Fibroblast of skin of right biceps (primary cell): ENCODE measurements at regions not wholly inside any gene's neighbourhood (a gene's known extent, or its start where the extent isn't known, plus 50 kb on each side); places are given as distances from the start of the nearest gene placed in this dataset.
"Not testable (repeated sequence)": the region's sequence is repeated elsewhere in the genome, so short reads cannot be mapped to it uniquely, and the experiment has no call there.

Source experiments
- DNase-seq: peaks from one replicate; pipeline ENCODE4 v3.0.0-alpha.2; 2013

DNA sequence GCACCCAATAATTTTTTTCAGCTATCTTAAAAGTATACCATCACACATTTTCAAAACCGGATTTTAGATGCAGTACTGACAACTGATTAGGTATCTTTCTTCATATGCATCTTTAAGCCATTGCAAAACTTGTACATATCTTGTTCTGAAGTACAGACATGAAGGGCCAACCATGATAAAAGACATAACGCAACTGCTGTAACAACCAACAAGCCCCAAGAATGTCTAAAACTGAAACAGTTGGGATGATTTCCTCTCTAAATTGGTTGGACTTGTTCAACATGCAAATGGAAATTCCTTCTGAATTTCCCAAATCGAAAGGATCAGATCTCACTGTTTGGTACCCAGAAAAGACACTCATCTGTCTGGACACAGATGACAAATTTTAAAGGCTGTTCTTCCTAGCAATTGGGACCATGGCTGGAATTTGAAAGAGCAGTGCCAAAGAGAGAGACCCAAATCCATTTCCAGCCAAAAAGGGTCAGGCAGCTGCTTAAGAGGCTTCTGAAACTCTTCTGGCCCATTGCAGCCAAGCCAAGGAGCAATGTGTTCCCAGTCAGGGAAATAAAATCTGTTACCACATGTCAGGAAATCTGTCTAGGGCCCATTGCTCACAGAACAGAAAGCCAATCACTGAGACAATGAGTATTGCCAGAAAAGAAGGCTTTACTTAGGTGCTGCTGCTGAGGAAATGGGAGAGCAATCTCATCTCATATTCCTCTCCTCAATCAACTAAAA is 1122.4 kb upstream of the USP15 start:
- DNase-seq: no peak

DNA sequence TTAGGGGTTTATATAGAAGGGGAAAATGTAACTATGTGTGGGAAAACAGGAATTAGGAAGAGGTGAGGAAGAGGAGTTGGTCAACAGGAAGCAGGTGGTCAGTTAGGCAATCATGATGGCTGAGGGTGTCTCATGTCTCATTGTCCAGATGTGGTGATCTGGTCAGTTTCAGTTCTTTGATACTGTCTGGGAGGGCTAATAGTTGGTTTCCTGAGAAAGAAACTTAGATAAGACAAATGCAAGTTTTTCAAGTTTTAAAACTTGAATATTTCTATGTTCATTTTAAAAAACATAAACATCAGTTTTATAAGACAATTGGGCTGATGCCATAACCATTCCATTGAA is 1121.8 kb upstream of the USP15 start:
- no peak for DNase-seq

DNA sequence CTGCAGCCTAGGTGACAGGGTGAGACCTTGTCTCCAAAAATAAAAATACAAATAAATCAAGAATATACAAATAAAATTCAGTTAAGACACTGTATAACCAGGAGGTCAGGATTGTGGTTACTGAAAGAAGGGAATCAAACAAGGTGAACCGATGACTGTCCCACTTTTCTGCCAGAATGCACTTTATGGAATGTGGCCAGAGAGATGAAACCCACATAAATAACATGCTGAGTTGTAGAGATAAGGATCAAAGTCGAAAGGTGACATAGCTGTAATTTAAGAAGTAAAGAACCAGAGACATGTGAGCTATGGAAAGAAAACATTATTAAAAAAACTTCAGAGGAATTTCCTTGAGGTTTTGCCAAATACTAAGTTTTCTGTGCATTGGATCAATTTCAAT is 1098.2 kb upstream of the USP15 start:
- DNase-seq: no peak

DNA sequence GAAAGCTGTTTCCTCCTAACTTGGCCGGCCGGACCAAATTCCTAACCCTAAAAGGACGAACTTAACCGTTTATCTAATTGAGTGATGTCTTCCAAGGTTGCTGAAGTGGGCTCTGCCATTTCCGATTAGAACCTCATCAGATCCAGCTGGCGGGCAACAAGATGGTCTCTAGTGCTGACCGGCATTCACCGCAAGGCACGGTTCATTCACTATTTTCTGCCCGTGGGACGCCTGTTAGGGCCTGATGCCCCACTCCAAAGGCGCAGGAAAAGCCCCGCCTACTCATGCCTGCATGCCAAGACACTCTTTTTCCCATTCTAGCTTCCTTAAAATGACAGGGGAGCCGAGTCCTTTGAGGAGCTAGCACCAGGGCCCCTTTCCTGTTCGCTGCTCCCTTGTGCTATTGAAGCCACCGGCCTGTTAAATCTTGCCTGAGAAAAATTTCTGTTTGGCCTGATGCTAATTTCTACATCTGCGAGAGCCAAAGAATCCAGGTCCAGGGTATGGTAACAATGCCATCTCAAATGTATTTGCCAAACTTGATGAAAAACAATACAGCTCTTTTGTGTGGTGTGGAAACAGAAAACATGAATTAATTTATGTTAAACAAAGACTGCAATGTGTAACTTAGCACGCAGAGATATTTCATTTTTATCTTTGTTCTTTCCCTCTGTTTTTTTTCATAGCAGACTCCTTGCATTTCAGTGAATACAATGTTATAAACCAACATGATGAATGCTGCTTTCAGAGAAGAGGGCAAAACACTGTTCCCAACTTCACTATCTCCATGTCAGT is 1071.2 kb upstream of the USP15 start:
- no peak for DNase-seq

DNA sequence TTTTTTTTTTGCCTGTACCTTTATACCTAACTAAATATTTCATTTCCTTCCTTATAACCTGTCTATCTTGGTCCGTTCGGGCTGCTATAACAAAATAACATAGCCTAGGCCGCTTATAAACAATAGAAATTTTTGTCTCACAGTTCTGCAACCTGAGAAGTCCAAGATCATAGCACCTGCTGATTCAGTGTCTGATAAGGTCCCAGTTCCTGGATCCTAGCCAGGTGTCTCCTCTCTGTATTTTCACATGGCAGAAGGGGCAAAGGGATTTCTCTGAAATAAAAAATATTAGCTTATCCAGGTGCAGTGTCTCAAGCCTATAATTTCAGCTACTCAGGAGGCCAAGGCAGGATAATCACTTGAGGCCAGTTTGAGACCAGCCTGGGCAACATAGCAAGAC is 1046.6 kb upstream of the USP15 start:
- no peak for DNase-seq

DNA sequence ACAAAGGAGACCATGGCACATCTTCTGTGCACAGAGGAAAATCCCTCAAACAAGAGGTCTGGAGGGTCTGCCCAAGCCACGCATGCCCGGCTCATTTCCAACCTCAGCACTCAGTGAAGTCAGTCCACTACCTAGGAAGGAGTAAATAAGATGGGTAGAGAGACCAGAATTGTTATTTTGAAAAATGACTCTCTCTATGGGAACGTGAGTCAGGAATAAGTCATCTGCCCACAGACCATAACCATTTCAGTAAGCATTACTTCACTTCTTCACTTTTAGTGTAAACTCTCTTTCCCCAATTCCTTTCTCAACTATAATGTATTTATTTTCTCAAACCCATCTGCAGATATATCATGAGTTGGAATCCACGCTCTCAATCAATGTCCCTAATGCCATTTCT is 1039.9 kb upstream of the USP15 start:
- DNase-seq: no peak

DNA sequence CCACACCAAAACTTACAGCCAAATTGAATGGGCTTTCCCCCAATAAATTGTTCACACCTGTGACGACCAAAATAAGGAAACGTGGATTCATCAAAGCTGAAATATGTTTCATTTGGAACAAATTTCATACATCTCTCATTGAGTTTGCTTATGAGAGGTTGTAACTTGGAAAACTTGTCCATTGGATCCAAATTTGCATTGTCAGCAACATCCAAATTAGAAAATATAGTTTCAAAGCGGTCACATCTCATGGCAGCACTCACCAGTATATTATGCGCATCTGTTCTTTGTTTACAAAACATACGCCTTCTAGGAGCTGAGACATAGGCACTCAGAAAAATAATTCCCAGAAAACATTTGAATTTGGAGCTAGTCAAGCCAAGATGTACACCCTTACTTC is 1028.2 kb upstream of the USP15 start:
- DNase-seq: no peak

DNA sequence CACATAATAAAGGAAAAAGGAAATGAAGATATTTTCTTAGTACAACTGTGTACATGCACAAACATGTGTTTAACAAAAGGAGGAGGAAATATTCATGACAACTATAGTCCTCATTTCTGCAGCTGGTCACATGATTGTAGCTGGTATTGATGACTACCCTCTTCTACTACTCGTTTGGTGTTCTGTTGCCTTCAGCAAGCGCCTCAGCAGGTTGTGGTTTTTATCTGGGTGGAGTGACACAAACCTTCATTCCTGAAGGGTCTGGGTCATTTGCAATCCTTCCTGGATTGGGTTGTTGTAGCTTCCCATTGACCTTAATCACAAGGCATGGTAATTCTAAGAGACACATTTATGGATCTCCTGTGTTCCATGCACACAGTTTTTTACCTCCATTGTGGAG is 1009.9 kb upstream of the USP15 start:
- no peak for DNase-seq

DNA sequence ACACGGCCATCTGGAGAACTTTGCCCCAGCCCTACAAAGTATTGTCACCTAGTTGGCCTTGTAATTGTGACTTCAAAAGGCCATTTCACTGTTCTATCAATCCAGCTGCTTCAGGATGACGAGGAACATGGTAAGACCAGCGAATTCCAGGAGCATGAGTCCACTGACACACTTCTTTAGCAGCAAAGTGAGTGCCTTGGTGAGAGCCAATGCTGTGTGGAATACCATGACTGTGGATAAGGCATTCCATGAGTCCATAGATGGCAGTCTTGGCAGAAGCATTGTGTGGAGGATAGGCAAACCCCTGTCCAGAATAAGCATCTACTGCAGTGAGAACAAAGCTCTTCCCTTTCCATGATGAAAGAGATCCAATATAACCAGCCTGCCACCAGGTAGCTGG is 1009.1 kb upstream of the USP15 start:
- DNase-seq: no peak

DNA sequence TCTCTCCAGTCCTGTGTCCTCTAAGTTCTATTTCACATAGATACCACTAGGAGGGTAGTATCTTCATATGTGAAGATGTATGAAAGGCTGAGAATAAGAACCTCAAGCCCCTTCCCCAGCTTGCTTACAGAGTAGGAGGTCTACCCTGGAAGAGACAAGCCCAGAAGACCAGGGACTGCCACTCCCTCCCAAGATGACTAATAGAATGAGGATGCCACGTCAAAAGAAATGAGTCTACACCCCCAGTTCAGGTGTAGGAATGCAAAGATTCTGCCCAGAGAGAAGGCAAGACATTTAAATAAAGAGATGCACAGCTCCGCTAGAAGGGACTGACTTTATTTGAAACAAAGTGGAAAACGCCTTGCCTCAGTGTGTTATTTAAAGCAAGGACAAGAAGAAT is 1006.0 kb upstream of the USP15 start:
- no peak for DNase-seq

DNA sequence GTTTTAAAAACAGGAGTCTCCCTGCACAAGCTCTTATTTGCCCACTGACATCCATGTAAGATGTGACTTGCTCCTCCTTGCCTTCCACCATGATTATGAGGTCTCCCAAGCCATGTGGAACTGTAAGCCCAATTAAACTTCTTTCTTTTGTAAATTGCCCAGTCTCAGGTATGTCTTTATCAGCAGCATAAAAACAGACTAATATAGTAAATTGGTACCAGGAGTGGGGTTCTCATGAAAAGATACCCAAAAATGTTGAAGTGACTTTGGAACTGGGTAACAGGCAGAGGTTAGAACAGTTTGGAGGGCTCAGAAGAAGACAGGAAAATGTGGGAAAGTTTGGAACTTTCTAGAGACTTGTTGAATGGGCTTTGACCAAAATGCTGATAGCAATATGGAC is 995.9 kb upstream of the USP15 start:
- not testable (repeated sequence) for DNase-seq

DNA sequence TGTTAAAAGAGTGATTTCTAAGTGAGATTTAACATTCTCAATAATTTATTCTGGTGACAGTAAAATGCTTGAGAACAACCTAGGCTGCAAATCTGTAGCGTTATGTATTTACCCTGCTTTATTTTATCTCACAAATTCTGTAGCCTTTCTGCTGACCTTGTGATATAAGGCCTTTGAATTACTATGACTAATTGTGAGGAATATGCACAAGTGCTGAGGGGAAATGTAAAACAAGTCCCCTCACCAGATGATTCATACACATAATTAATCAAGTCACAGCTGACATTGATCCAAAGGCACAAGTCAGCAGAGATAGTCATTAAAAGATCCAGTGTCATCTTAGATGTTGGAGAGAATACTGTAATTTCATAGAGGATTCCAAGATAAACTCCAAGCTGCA is 992.7 kb upstream of the USP15 start:
- no peak for DNase-seq

DNA sequence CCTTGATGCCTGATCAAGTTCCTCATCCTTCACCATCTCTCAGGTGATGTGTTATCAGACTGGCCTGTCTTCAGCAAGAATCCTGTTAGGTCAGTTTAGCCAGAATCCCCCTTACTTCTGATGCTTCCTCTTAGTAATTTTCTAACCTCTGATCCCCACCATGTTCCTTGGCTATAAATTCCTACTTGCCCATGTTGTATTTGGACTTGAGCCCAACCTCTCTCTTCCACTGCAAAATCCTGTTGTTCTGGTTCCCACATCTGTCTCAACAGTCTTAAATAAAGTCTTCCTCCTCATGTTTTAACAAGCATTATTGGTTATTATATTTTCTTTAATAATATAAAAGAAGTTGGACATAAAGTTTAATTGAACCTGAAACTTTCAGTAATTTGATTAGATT is 987.8 kb upstream of the USP15 start:
- no peak for DNase-seq

DNA sequence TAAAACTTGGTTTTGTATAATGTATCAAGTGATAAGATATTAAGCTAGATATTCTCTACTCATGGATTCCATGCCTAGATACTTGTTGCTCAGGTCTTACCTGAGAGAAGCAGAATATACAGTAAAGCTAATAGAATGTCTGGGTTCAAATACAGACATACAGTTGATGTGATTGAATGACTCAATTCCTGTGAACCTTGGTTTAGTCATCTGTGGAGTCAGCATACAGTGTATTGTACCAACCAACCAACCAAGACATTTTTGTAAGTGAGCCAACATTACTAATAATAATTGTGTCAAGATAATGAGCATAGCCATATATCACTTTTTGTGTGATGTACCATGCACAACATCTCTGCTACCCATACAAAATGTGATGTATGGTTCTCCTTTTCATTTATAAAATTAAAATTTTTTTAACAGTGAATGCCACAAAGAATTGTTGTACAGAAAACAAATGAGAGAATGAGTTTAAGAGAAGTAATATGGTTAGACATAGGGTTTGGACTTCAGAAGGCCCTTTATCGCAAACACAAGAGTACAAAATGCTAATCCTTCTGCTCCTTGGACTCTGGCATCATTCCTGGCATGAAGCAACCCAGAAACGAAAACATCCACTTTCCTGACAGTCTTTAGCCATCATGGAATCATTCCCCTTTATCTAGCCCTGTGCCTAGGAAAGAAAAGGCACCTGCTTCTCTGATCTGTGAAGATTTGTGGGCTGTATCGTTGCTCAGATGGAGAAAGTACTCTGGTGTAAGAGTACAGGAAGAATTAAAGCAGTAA is 977.2 kb upstream of the USP15 start:
- no peak for DNase-seq

DNA sequence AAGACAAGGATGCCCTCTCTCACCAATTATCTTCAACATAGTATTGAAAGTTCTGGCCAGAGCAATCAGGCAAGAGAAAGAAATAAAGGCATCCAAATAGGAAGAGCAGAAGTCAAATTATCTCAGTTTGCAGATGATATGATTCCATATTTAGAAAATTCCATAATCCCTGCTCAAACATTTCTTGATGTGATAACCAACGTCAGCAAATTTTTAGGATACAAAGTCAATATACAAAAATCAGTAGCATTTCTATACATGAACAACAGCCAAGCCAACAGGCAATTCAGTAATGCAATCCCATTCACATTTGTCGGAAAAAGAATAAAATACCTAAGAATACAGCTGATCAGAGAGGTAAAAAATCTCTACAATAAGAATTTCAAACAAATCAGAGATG is 969.7 kb upstream of the USP15 start:
- DNase-seq: no peak

DNA sequence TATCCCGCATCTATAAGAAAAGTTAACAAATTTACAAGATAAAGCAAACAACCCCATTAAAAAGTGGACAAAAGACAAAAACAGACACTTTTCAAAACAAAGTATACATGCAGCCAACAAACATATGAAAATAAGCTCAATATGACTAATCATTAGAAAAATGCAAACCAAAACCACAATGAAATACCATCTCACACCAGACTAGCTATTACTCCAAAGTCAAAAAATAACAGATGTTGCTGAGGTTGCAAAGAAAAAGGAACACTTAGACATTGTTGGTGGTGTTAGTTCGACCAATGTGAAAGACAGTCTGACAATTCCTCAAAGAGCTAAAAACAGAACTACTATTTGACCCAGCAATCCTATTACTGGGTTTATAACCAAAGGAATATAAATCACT is 968.6 kb upstream of the USP15 start:
- no peak for DNase-seq

DNA sequence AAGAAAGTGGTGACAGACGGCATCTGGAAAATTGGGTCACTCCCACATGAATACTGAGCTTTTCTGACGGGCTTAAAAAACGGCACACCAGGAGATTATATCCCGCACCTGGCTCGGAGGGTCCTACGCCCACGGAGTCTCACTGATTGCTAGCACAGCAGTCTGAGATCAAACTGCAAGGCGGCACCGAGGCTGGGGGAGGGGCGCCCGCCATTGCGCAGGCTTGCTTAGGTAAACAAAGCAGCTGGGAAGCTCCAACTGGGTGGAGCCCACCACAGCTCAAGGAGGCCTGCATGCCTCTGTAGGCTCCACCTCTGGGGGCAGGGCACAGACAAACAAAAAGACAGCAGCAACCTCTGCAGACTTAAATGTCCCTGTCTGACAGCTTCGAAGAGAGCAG is 966.2 kb upstream of the USP15 start:
- DNase-seq: not testable (repeated sequence)

DNA sequence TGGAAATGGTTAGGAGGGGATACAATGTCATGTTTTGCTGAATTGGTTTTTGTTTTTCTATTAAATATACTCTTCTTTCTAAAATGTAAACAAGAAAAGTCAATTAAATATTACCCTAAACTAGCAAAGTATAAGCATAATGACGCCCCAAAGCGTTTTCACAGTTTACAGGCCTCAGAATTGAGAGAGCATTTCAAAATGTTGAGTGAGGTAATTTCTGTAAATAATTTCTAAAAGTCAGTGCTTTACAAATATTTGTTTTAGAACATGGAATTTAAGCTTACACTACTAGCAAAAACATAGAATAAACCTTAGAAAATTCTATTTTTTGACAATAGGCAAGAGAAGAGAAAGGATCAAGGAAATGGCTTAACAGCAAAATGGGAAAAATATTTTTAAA is 958.4 kb upstream of the USP15 start:
- DNase-seq: no peak

DNA sequence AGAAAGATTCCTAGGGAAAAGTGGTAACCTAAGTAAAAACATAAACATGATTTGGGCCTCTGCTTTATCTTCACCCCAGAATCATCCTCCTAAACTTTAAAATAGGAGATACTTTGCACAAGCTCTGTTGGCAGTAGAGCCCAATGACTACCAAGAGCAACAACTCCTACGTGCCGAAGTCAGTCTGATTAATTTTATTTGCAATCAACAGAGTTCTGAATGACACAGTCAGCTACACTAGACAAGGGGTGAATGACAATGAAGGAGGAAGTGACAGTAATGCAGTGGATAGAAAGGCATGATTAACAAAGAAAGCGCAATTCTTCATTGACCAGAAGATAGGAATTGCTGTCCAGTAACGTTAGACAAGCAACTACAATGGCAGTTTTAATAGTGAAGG is 957.9 kb upstream of the USP15 start:
- no peak for DNase-seq

DNA sequence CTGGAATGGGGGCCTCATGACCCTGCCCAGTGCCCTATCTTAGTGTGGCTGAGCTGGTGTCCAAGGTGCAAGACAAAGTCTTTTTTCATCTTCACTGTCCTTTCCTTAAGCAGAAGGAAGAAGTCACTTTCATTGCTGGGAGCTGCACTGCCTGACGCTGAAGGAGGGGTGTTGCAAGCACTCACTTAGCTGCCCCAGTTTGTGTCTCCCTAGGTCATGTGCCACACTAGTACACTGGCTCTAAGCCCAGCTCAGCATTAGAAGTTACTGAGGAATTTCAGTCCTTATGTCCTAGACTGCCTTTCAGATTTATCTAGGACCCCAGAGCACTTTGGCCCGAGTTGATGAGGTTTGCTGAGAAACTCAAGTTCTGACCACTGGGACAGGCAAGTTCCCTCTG is 952.0 kb upstream of the USP15 start:
- DNase-seq: no peak

DNA sequence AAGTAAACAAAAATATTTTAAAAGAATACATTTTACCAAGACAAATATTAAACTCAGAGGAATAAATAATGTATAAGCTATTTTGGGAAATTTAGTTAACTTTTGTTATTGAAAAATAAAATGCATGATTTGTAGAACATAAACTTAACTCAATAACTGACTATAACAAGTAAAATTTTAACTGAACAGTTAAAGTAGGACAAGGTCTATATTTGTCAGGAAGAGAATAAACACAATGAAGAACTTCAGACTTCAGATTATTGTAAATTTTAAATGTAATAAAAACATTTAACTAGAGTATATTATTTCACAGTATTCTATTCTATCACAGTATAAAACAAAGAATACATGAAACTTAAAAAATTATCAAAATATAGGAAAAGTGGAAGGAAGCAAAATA is 948.8 kb upstream of the USP15 start:
- DNase-seq: no peak

DNA sequence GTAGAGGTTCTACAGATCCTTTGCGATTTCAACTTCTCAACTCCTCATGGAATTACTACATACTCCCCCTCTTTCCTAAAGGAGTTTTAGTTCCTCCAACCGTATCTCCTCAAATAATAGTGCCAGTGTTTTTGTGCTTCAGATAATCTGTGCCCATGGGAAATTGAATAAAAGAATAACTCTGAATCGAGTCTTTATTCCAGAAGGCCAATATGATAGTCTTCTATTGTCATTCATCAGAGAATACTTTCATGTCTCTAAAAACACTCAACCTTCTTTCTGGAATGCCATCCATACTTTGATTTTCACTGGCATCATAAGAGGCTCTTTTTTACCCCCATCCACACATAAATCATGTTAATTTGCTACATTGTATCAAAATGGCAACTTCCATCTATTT is 911.3 kb upstream of the USP15 start:
- no peak for DNase-seq

DNA sequence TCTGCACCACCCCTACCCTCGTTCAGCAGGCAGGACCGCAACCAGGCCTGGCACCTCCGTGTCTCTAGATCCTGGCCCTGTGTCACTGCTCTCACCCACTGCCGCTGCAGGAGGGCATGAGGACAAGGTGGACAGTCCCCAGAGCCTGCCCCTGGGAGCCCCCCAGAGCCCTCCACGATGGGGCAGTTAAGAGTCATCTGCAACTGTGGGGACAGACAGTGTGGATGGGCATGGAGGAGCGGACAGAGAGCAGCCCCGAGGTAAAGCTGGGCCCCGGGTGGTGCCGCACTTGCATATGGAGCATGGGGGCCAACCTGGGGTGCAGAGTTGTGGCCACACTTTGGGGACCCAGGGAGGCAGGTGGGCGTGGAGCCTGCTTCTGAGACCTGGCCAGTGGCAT is 905.1 kb upstream of the USP15 start:
- DNase-seq: no peak

DNA sequence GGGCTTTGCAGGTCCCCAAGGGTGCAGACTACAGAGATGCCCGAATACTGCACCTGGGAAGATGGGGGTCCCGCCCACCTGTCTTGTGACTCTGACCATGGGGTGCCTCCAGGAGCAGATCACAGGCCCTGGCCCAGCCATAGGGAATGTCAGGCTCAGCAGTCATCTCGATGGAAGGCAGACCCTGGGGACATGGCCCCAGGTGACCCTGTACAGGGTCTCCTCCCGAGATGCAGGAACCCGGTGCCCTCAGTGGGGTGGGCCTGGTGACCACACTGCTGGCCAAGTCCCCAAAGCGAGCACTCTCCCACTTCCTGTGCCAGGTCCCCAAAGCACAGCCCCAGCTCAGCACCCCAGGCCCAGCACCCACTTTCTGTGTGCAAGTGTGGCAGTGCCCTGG is 903.7 kb upstream of the USP15 start:
- no peak for DNase-seq
